ENCODE measurements at regions not wholly inside any gene's neighbourhood (a gene's known extent, or its start where the extent isn't known, plus 50 kb on each side); places are given as distances from the start of the nearest gene placed in this dataset.
"Not testable (repeated sequence)": the region's sequence is repeated elsewhere in the genome, so short reads cannot be mapped to it uniquely, and the experiment has no call there.

- H3K4me1 ChIP-seq (ENCODE audit: insufficient read depth); H3K9me2 ChIP-seq (ENCODE audit: insufficient read depth); H3K36me3 ChIP-seq (ENCODE audit: low read depth); H3F3A ChIP-seq (ENCODE audit: insufficient read depth); in situ Hi-C loops (cut with MboI); H3K79me2 ChIP-seq (ENCODE audit: insufficient read depth); H3K9me3 ChIP-seq (ENCODE audit: low read depth); H3K27ac ChIP-seq; H4K20me1 ChIP-seq (ENCODE audit: insufficient read depth); H3K9ac ChIP-seq: not testable (repeated sequence)
- H2AFZ ChIP-seq, result peak overlapping the region; percentile 76
- WGBS, 2 experiments (ENCODE audit: low coverage in 1 of 2, low lambda C conversion rate in 2 of 2, missing lambda C conversion rate in 2 of 2), result 2 to 3% methylated on average over 44 to 54 of the region's 60 CpGs
- H3K4me2 ChIP-seq (ENCODE audit: unreplicated experiment), result peak overlapping the region; percentile 75
- peak; percentile 78 for DNase-seq
- peak overlapping the region; percentile 63 for H3K4me3 ChIP-seq
- H3K27me3 ChIP-seq (replicated peaks; ENCODE audit: insufficient read depth), result peaks cover 20% of the 10 kb centered on the region
Observed at GRCh38 chr9:62838024-62838718, 1648.3 kb downstream of the SPATA31A7 start.

GRCh38 chr9:62839168-62839567 lies 1649.3 kb downstream of the SPATA31A7 start:
- DNase-seq; H4K20me1 ChIP-seq (ENCODE audit: insufficient read depth); H3F3A ChIP-seq (ENCODE audit: insufficient read depth); in situ Hi-C loops (cut with MboI); H3K27ac ChIP-seq; H3K9me2 ChIP-seq (ENCODE audit: insufficient read depth); H3K4me1 ChIP-seq (ENCODE audit: insufficient read depth); H3K36me3 ChIP-seq (ENCODE audit: low read depth); H2AFZ ChIP-seq; H3K9ac ChIP-seq; H3K79me2 ChIP-seq (ENCODE audit: insufficient read depth); H3K4me2 ChIP-seq (ENCODE audit: unreplicated experiment); H3K9me3 ChIP-seq (ENCODE audit: low read depth); H3K4me3 ChIP-seq: not testable (repeated sequence)
- WGBS, 2 experiments (ENCODE audit: low coverage in 1 of 2, low lambda C conversion rate in 2 of 2, missing lambda C conversion rate in 2 of 2), result 5 to 14% methylated on average over 1 of the region's 2 CpGs
- peaks cover 25% of the 10 kb centered on the region for H3K27me3 ChIP-seq (replicated peaks; ENCODE audit: insufficient read depth)

DNA sequence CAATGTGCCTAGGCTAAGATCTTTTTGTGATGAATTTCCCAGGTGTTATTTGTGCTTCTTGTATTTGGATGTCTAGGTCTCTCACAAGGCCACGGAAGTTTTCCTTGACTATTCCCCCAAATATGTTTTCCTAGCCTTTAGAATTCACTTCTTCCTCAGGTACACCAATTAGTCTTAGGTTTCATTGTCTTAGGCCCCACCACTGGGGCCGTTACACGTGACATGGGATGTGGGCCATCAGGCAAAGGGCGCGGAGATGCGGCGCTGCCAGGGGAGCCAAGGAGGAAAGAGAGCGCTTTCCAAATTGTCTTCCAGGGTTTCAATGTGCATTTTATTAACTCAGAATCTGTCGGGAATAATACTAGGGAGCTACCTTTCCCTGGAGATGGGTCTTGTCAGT lies 1653.3 kb downstream of the SPATA31A7 start:
- H4K20me1 ChIP-seq (ENCODE audit: insufficient read depth); H3F3A ChIP-seq (ENCODE audit: insufficient read depth); H3K4me3 ChIP-seq; H3K27ac ChIP-seq; H3K4me1 ChIP-seq (ENCODE audit: insufficient read depth); H3K9me3 ChIP-seq (ENCODE audit: low read depth); in situ Hi-C loops (cut with MboI); DNase-seq; H3K36me3 ChIP-seq (ENCODE audit: low read depth); H2AFZ ChIP-seq; H3K79me2 ChIP-seq (ENCODE audit: insufficient read depth); H3K9ac ChIP-seq; H3K9me2 ChIP-seq (ENCODE audit: insufficient read depth); H3K4me2 ChIP-seq (ENCODE audit: unreplicated experiment): not testable (repeated sequence)
- H3K27me3 ChIP-seq (replicated peaks; ENCODE audit: insufficient read depth), result peaks cover 27% of the 10 kb centered on the region
- WGBS, 2 experiments (ENCODE audit: low coverage in 1 of 2, low lambda C conversion rate in 2 of 2, missing lambda C conversion rate in 2 of 2), result 27% methylated on average over 9 of the region's 9 CpGs

DNA sequence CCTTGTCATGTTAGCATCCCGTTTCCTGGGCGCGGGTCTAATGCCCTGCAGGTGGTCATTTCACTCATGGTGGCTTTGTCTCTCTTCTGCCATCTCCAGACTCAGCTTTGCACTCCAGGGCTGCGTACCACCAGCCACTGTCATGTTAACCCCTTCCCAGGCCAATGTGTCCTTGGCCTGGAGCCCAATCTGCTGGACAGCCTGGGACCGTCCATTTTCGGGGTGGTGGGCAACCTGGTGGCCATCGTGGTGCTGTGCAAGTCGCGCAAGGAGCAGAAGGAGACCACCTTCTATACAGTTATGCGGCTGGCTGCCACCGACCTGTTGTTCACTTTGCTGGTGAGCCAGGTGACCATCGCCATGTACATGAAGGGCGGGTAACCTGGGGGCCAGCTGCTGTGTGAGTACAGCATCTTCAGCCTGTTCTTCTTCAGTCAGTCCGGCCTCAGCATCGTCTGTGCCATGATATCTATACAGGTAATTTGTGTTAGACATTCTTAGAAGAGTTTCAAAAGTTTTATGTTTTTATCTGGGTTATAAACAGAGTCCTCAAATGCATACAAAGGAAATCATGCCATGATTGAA lies 1654.0 kb downstream of the SPATA31A7 start:
- H3K9me3 ChIP-seq (ENCODE audit: low read depth); H2AFZ ChIP-seq; H3K4me2 ChIP-seq (ENCODE audit: unreplicated experiment); H3K9me2 ChIP-seq (ENCODE audit: insufficient read depth); H3F3A ChIP-seq (ENCODE audit: insufficient read depth); H3K4me3 ChIP-seq; H3K4me1 ChIP-seq (ENCODE audit: insufficient read depth); H4K20me1 ChIP-seq (ENCODE audit: insufficient read depth); DNase-seq; in situ Hi-C loops (cut with MboI); H3K36me3 ChIP-seq (ENCODE audit: low read depth); H3K9ac ChIP-seq; H3K27ac ChIP-seq; H3K79me2 ChIP-seq (ENCODE audit: insufficient read depth): not testable (repeated sequence)
- peaks cover 27% of the 10 kb centered on the region for H3K27me3 ChIP-seq (replicated peaks; ENCODE audit: insufficient read depth)
- 16 to 21% methylated on average over 13 of the region's 15 CpGs for WGBS, 2 experiments (ENCODE audit: low coverage in 1 of 2, low lambda C conversion rate in 2 of 2, missing lambda C conversion rate in 2 of 2)

- H3K9me2 ChIP-seq (ENCODE audit: insufficient read depth); H3K27ac ChIP-seq; H3F3A ChIP-seq (ENCODE audit: insufficient read depth); DNase-seq; H2AFZ ChIP-seq; H3K4me3 ChIP-seq; H4K20me1 ChIP-seq (ENCODE audit: insufficient read depth); H3K4me2 ChIP-seq (ENCODE audit: unreplicated experiment); H3K9me3 ChIP-seq (ENCODE audit: low read depth); in situ Hi-C loops (cut with MboI); H3K9ac ChIP-seq; H3K79me2 ChIP-seq (ENCODE audit: insufficient read depth); H3K36me3 ChIP-seq (ENCODE audit: low read depth); H3K4me1 ChIP-seq (ENCODE audit: insufficient read depth): not testable (repeated sequence)
- 15 to 16% methylated on average over 27 of the region's 27 CpGs for WGBS, 2 experiments (ENCODE audit: low coverage in 1 of 2, low lambda C conversion rate in 2 of 2, missing lambda C conversion rate in 2 of 2)
- peaks cover 27% of the 10 kb centered on the region for H3K27me3 ChIP-seq (replicated peaks; ENCODE audit: insufficient read depth)
Observed at GRCh38 chr9:62844681-62845185, 1654.9 kb downstream of the SPATA31A7 start.

DNA sequence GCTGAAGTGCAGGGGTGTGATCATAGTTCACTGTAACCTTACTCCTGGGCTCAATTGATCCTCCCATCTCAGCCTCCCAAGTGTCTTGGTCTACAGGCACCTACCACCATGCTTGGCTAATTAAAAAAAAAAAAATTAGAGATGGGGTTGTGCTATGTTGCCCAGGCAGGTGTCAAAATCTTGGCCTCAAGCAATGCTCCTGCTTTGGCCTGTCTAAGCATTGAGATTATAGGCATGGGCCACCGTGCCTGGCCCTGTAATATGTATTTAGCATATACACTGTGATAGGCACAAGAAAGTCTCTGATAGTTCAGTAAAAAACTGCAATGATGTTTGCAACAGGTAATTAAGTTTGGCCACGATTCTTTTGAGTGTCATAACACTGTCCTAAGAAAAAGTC lies 1658.4 kb downstream of the SPATA31A7 start:
- H3K9me2 ChIP-seq (ENCODE audit: insufficient read depth); H3K4me1 ChIP-seq (ENCODE audit: insufficient read depth); H3F3A ChIP-seq (ENCODE audit: insufficient read depth); H3K79me2 ChIP-seq (ENCODE audit: insufficient read depth); in situ Hi-C loops (cut with MboI); H3K9ac ChIP-seq; H3K9me3 ChIP-seq (ENCODE audit: low read depth); DNase-seq; H3K4me3 ChIP-seq; H2AFZ ChIP-seq; H3K4me2 ChIP-seq (ENCODE audit: unreplicated experiment); H3K36me3 ChIP-seq (ENCODE audit: low read depth); H3K27ac ChIP-seq; H4K20me1 ChIP-seq (ENCODE audit: insufficient read depth): not testable (repeated sequence)
- peaks cover 22% of the 10 kb centered on the region for H3K27me3 ChIP-seq (replicated peaks; ENCODE audit: insufficient read depth)
- WGBS, 2 experiments (ENCODE audit: low coverage in 1 of 2, low lambda C conversion rate in 2 of 2, missing lambda C conversion rate in 2 of 2), result 3 to 9% methylated on average over 1 to 2 of the region's 2 CpGs

GRCh38 chr9:62849991-62850390 lies 1660.2 kb downstream of the SPATA31A7 start:
- H3K9me2 ChIP-seq (ENCODE audit: insufficient read depth); H3K27ac ChIP-seq; DNase-seq; H3K4me2 ChIP-seq (ENCODE audit: unreplicated experiment); H3K36me3 ChIP-seq (ENCODE audit: low read depth); H3K4me1 ChIP-seq (ENCODE audit: insufficient read depth); H2AFZ ChIP-seq; in situ Hi-C loops (cut with MboI); H3K9ac ChIP-seq; H4K20me1 ChIP-seq (ENCODE audit: insufficient read depth); H3K4me3 ChIP-seq; H3K9me3 ChIP-seq (ENCODE audit: low read depth); H3F3A ChIP-seq (ENCODE audit: insufficient read depth); H3K79me2 ChIP-seq (ENCODE audit: insufficient read depth): not testable (repeated sequence)
- WGBS, 2 experiments (ENCODE audit: low coverage in 1 of 2, low lambda C conversion rate in 2 of 2, missing lambda C conversion rate in 2 of 2), result 58 to 63% methylated on average over 17 of the region's 17 CpGs
- peaks cover 12% of the 10 kb centered on the region; the same call in 1 of the 2 replicates for H3K27me3 ChIP-seq (replicated peaks; ENCODE audit: insufficient read depth)
